Neural cell (in vitro differentiated cells): ENCODE measurements at regions not wholly inside any gene's neighbourhood (a gene's known extent, or its start where the extent isn't known, plus 50 kb on each side); places are given as distances from the start of the nearest gene placed in this dataset.

ENCODE experiments used
- CTCF ChIP-seq: fragments of 450-650 bp; IDR thresholded peaks from 2 replicates; pipeline ENCODE4 v1.5.1; 2014; ENCODE audit warnings: antibody characterized with exemption, mild to moderate bottlenecking, moderate library complexity; ENCODE audit not compliant: poor library complexity, severe bottlenecking
- POLR2AphosphoS5 ChIP-seq: IDR thresholded peaks from 2 replicates; pipeline ENCODE4 v1.6.1; 2012
- RAD21 ChIP-seq: fragments of 450-650 bp; conservative IDR thresholded peaks from 2 replicates; pipeline ENCODE4 v1.6.1; 2014; ENCODE audit warnings: antibody characterized with exemption, mild to moderate bottlenecking, moderate library complexity
- TF ChIP-seq, protein P1 (sequence below): IDR thresholded peaks from 2 replicates; pipeline ENCODE4 v1.6.1; 2012; ENCODE audit warnings: borderline replicate concordance

- TF ChIP-seq CTCF (no peak), RAD21 (no peak), POLR2AphosphoS5 (no peak)
- TF ChIP-seq, protein P1, sequence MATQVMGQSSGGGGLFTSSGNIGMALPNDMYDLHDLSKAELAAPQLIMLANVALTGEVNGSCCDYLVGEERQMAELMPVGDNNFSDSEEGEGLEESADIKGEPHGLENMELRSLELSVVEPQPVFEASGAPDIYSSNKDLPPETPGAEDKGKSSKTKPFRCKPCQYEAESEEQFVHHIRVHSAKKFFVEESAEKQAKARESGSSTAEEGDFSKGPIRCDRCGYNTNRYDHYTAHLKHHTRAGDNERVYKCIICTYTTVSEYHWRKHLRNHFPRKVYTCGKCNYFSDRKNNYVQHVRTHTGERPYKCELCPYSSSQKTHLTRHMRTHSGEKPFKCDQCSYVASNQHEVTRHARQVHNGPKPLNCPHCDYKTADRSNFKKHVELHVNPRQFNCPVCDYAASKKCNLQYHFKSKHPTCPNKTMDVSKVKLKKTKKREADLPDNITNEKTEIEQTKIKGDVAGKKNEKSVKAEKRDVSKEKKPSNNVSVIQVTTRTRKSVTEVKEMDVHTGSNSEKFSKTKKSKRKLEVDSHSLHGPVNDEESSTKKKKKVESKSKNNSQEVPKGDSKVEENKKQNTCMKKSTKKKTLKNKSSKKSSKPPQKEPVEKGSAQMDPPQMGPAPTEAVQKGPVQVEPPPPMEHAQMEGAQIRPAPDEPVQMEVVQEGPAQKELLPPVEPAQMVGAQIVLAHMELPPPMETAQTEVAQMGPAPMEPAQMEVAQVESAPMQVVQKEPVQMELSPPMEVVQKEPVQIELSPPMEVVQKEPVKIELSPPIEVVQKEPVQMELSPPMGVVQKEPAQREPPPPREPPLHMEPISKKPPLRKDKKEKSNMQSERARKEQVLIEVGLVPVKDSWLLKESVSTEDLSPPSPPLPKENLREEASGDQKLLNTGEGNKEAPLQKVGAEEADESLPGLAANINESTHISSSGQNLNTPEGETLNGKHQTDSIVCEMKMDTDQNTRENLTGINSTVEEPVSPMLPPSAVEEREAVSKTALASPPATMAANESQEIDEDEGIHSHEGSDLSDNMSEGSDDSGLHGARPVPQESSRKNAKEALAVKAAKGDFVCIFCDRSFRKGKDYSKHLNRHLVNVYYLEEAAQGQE = no peak
Measured at GRCh38 chr11:109765709-109766311, 327.4 kb upstream of the ZC3H12C start.
